Fibroblast of skin of left biceps (primary cell): ENCODE measurements at regions not wholly inside any gene's neighbourhood (a gene's known extent, or its start where the extent isn't known, plus 50 kb on each side); places are given as distances from the start of the nearest gene placed in this dataset.
"Not testable (repeated sequence)": the region's sequence is repeated elsewhere in the genome, so short reads cannot be mapped to it uniquely, and the experiment has no call there.

Source experiments
- DNase-seq, 2 experiments: peaks; one replicate each; pipeline ENCODE4 v3.0.0-alpha.2; 2013; ENCODE audit warnings: low read depth in 2 of 2

DNA sequence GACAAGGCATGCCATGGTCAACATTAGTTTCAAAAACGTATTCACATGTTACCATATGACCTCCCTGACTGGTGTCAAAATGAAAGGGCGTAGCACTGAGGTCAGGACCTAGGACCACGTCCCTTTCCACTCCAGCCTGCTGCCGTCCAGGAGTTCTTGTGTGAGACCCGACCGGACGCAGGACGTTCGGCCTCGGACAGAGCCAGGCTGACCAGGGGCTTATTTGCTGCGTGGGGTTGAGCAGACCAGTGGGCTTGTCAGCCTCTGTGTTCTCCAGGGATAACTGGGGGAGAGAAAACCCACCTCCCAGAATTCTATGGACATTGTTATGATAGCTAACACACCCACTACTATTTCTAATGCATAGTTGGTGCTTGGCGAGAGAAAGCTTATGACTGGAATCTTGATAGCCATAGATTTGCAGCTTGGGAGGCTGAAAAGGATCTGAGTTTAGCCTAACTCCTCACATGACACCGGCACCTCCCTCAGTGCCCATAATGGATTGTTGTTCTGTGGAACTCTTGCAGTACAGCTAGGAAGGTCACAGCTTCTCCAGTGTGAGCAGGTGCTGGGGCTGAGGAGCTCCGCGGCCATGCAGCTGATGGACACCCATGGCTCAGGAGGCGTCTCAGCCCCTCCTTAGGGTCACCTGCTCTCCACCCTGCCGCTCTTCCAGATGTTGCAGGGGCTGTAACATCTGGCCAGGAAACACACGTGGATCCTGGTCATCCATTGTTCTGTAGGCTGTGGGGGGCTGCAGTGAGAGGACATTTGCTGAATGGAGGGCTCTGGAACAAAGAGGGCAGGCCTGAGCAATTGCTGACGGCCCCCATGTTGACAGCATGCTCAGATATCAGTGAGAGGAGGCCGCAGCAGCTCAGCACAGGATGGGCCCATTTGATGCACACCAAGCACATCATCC lies 368.4 kb downstream of the IRX2 start:
- DNase-seq, result no peak

DNA sequence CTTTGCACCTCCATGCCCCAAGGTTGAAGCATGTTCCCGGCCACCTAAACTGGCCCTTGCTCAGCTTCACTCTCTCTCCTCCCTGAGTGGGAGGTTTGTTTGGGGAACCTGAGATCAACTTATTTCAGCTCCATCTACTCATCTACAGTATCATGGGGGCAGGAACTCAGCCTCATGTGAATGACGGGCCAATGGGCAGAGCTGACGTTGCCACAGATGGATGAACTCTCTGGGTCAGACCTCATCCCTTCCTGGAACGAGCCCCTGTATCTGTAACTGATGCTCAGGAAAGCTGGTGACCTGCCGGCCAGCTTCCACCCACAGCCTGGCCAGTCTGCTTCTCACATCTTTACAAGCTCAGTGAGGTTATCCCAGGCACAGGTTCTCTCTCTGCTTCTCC lies 369.6 kb downstream of the IRX2 start:
- DNase-seq, result no peak

GRCh38 chr5:2381070-2381469 lies 370.4 kb downstream of the IRX2 start:
- no peak for DNase-seq

- no peak for DNase-seq
Observed at GRCh38 chr5:2378976-2379375, 372.5 kb downstream of the IRX2 start.

DNA sequence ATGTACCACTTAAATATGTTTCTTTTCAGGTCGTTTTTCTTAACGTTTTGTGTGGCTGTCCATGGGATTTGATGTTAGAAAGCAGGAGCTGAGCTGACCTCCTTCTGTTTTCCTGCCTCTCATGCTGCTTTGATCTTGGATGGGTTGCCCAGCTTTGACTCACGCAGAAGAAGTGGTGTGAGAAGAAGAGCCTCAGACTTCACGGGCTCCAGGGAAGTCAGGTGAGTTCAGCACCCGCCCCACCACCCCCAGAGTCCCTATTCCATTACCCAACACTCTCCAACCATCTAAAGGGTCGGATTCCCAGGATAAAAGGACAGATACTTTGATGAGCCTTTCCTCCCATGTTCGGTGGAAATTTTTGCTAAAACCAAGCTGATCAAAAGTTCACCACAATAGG lies 373.4 kb downstream of the IRX2 start:
- no peak for DNase-seq

DNA sequence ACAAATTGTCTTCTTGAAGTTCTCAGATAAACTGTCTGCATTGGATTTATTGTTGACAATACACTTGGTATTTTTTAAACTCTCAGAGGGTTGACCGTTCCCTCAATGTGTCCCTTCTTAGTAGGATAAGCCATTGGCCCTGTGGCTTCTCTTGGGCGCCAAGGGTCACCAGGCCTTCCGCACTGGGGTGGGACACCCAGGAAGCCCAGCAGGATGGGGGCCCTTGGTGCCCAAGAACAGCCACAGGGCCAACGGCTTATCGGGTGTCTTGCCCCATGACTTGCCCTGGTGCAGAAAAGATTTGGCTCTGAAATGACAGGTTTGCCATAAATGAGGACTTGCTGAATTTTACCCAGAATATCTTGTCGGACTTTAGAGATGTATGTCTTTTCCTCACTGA lies 375.0 kb downstream of the IRX2 start:
- DNase-seq, result no peak

GRCh38 chr5:2375757-2376250 lies 375.7 kb downstream of the IRX2 start:
- DNase-seq, result no peak

DNA sequence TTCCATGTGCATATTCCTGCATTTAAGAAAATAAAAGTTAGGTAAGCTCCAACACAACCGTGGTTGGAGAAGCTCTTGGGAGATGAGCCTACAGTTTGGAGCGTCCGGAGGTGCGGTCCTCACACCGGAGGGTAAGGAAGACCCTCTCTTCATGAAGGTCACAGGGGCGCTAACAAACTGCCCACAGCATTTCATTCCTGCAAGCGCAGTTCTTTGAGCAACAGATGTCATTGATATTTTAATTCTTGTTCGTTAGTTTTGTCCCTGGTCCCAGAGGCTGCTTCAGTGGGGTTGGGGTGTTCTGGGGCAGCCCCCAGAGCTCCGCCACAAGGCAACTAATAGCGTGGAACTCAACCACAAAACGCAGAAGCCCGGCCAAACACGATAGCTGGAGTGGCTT lies 376.2 kb downstream of the IRX2 start:
- no peak for DNase-seq

DNA sequence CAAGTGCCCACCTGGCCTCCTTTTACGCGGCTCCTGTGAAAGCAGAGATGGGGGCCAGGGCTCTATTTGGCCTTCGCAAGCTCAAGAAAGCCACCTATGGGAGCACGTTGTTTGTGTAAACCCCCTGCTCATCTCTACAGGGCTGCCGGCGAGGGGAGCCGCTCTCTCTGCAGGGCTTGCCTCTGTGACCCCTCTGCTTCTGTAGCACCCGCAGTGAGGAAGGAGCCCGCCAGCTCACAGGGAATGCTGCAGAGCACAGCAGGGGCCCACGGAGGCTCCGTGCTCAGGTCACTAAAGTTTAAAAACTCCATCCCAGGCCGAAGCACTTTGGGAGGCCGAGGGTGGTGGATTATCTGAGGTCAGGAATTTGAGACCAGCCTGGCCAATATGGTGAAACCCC lies 376.8 kb downstream of the IRX2 start:
- DNase-seq, result no peak

DNA sequence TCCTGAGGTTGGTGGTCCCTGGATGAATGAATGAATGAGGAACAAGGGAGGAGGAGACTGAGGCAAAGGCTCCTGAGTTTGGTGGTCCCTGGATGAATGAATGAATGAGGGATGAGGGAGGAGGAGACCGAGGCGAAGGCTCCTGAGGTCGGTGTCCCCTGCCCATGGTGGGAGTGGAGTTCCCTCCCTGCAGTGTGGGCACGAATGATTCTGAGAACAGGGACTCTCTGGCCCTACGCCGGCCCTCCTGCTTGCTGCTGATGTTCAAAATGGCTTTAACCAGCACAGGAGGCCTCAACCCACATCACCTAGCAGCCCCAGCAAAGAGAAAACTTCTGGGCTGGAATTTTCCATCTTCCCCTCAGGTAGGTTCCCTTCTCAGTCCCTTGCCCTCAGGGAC lies 377.8 kb downstream of the IRX2 start:
- no peak for DNase-seq

- DNase-seq, result no peak
Observed at GRCh38 chr5:2371419-2371710, 380.1 kb downstream of the IRX2 start.

GRCh38 chr5:2370626-2371418 lies 380.7 kb downstream of the IRX2 start:
- no peak for DNase-seq

DNA sequence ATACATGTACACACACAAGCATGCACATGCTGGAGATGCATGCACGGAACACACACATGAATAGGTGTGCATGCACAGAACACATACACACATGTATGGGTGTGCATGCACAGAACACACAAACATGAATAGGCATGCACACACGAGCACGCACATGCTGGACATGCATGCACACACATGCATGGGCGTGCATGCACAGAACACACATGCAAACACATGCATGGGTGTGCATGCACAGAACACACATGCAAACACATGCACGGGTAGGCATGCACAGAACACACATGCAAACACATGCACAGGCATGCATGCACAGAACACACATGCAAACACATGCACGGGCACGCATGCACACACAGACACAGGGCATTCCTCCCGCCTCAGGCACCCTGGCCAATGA lies 382.3 kb downstream of the IRX2 start:
- DNase-seq, result no peak

DNA sequence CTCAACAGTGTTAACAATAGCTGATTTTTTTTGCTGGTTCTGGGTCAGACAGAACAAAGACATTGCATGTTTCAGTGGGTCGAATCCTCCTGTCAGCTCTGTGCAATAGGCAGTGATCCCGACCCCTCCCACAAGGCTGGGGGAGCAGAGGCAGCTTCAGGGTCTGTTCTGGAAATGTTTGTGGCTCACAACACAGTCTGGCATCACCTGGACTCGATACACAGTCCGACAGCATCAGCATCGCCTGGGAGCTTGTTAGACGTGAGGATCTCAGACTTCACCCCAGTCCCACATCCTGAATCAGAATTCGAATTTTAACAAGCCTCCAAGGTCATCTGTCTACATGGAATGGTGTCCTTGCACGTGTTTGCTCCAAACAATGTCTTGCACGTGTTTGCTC lies 384.7 kb downstream of the IRX2 start:
- DNase-seq, result no peak

GRCh38 chr5:2357309-2357708 lies 394.2 kb downstream of the IRX2 start:
- DNase-seq, result no peak

- DNase-seq, result no peak
Observed at GRCh38 chr5:2355859-2356258, 395.6 kb downstream of the IRX2 start.

DNA sequence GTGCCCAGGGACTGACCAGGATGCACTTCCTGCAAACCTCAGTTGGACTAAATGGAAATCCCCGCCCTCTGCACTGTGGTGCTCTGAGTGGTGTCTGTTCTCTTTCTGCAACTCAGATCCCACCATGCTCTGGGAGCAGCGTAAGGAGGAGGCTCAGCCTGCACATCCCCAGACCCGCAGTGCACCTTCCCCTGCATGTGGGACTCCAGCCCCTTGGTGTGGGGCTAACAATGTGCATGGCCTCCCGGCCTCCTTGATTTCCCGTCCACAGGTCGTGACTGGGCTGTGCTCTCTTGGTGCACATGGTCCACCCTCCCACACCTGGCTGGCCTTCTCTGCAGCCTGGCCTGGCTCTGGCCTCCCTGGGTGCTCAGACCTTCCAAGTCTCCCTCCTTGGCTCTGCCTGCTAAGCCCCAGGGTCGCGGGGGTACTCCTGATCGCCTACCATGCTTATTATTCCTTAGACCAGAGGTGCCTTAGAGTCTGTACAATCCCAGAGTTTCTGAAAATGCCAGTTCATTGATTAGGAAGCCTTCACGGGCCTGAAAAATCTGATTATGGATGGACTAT lies 397.5 kb downstream of the IRX2 start:
- no peak for DNase-seq

DNA sequence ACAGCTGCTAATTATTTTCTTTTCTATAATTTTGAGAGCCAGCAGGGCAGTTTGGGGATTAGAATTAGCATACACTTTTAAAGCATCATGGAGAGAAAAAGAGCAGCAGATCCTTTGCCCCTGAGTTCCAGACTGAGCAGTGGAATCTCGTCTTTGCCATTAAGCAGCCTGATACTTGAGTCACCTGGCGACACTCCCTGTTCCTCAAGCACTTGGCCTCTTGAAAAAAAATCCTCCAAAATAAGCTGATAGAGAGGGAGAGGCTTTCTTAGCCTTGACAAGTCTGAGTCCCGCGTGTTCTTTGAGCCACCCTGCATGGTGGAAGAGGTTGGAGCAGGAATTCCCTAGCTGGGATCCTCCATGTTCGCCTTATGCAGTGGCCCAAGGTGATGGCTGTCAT lies 398.3 kb downstream of the IRX2 start:
- DNase-seq, result no peak

GRCh38 chr5:2352101-2352861 lies 399.2 kb downstream of the IRX2 start:
- no peak for DNase-seq

DNA sequence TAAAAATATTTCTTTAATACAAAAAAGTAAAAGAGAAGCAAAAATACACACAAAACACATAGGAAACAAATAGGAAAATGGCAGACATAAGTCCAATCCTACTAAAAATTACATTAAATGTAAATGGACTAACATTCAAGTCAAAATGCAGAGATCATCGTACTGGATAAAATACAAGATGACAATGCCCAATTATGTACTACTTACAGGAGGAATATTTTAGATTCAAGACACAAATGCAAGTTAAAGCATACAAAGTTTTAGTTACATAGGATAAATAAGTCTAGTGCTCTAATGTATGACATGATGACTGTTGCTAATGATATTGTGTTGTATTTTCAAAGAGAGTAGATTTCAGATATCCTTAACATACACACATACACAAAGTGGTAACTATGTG lies 401.7 kb downstream of the IRX2 start:
- DNase-seq, result not testable (repeated sequence)

DNA sequence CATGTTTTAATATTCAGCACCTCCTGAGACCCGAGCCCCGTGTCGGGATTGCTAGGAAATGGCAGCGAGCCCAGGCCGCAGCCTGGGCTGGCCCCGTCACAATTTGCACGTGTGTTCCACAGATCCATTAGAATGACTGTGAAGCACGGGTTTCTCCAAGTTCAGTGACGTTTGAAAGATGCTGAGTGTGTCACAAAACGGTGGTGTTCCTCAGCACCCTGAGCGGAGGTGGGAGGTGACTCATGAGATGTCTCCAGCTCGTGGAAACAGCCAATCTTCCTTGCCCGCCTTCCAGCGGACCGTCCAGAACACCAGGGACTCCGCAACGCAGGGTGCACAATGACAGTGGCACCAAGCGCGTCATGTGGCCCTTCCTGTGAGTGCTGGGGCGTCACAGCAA lies 412.8 kb downstream of the IRX2 start:
- no peak for DNase-seq
